ENCODE measurements at regions not wholly inside any gene's neighbourhood (a gene's known extent, or its start where the extent isn't known, plus 50 kb on each side); places are given as distances from the start of the nearest gene placed in this dataset.

DNA sequence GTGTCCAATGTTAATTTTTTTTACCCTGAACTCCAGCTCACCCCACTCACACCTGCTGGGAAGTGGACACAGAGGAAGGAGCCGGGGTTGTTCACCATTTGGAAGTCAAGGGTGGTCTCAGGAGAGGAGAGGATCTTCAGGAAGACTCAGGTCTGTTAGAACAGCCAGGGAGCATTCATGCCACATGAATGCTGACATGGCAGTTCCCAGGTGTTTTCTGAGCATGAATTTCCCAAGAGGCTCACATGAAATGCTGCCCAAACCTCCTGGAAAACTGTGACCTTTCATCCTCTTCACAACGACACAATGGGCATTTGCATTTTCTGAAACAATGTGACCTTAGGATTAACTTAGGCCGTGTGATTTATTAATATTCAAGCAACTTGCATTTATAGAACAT is 2409.2 kb downstream of the TP53TG3F start:
- TF ChIP-seq, protein P1, sequence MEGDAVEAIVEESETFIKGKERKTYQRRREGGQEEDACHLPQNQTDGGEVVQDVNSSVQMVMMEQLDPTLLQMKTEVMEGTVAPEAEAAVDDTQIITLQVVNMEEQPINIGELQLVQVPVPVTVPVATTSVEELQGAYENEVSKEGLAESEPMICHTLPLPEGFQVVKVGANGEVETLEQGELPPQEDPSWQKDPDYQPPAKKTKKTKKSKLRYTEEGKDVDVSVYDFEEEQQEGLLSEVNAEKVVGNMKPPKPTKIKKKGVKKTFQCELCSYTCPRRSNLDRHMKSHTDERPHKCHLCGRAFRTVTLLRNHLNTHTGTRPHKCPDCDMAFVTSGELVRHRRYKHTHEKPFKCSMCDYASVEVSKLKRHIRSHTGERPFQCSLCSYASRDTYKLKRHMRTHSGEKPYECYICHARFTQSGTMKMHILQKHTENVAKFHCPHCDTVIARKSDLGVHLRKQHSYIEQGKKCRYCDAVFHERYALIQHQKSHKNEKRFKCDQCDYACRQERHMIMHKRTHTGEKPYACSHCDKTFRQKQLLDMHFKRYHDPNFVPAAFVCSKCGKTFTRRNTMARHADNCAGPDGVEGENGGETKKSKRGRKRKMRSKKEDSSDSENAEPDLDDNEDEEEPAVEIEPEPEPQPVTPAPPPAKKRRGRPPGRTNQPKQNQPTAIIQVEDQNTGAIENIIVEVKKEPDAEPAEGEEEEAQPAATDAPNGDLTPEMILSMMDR (conservative IDR thresholded peaks at IDR 0.05) = no peak
- TF ChIP-seq ZFX (IDR thresholded peaks at IDR 0.05) = no peak
- H3K27ac ChIP-seq = no peak overlapping the region

DNA sequence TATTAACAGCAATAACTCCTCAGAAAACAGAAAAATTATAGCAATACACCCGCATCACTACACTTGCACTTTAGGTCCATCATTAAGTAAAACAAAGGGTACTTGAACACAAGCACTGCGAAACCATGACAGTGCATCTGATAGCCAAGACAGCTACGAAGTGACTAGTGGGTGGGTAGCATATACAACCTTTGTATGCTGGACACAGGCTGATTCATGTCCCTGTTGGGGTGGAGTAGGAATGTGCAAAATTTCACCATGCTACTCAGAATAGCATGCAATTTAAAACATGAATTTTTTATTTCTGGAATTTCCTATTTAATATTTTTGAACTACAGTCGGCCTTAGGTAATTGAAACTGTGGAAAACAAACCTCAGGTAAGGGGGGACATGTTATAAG is 2414.1 kb downstream of the TP53TG3F start:
- no peak overlapping the region for H3K27ac ChIP-seq
- TF ChIP-seq, protein P1 (conservative IDR thresholded peaks at IDR 0.05) = no peak
- TF ChIP-seq ZFX (IDR thresholded peaks at IDR 0.05) = no peak

DNA sequence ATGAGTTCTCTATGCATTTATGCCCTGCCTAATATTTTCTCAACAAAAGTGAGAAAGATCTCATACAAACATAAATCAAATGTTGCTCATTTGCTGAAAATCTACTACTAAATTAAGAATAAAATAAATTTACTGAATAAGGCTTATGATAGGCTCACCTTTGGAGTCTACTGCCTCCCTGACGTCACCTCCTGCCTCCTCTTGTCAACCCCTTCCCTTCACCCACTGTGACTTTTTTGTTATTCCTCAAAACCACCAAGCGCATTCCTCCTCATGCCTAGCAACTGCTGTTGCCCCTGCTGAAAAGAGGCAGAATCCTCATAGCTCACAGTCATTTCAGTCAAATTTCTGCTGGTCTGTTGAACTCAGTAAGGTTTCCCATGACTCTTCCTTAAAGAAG is 2422.2 kb downstream of the TP53TG3F start:
- no peak overlapping the region for H3K27ac ChIP-seq
- TF ChIP-seq ZFX (IDR thresholded peaks at IDR 0.05) = no peak
- TF ChIP-seq, protein P1 (conservative IDR thresholded peaks at IDR 0.05) = no peak

DNA sequence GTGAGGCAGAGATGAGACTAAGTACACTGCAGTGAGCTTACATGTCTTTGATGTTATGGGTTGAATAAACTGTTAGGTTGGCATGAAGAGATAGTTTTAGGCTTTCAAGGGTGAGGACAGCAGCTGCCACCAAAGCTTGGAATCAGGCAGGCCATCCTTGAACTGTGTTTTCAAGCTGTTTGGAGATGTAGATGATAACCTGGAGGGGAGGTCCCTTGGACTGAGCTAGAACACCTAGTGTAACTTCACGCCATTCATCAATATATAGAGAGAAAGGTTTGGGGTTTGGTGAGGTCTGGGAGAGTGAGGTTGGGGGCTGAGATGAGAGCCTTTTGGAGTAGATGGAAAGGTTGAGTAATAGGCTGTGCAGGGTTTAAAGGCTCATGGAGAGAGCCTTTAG is 2447.0 kb downstream of the TP53TG3F start:
- TF ChIP-seq, protein P1 (conservative IDR thresholded peaks at IDR 0.05) = no peak
- TF ChIP-seq ZFX (IDR thresholded peaks at IDR 0.05) = no peak
- no peak overlapping the region for H3K27ac ChIP-seq

DNA sequence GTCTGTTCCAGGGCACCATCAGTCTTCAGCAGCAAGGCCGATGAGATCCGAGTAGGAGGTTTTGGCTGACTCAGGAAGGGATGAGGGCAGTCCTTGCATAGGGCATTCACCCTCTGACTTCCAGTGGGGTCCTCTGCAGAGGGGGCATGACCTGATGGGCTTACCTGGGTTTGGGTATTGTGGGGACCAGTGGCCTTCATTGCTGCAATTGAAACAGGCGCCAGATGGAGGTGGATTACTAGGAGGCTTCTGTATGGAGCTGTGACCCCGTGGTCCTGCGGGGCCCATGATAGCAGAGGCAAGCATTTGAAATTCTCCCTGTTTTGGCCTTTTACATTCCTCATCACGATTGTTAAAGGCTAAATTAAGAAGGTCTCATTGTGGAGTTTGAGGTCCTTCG is 2448.7 kb downstream of the TP53TG3F start:
- no peak for TF ChIP-seq ZFX (IDR thresholded peaks at IDR 0.05)
- TF ChIP-seq, protein P1 (conservative IDR thresholded peaks at IDR 0.05) = no peak
- no peak overlapping the region for H3K27ac ChIP-seq

DNA sequence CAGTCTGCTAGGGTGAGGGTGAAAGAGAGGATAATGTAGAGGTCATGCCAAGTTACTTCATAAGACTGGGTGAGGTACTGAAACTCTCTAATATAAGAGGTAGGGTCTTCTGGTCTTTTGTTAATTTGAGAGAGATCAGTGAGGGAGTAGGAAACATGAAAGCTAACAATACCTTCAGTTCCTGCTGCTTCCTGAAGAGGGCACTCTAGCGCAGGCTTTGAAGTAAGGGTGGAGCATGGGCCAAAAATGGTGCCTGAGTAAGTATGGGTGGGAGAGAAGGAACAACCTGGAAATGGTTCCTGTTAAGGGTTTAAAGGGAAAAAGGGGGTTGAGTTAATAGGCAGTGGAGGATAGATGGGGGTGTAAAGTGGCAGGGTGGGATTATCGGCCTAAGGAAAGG is 2449.5 kb downstream of the TP53TG3F start:
- H3K27ac ChIP-seq = no peak overlapping the region
- TF ChIP-seq, protein P1 (conservative IDR thresholded peaks at IDR 0.05) = peak; percentile 82
- no peak for TF ChIP-seq ZFX (IDR thresholded peaks at IDR 0.05)

DNA sequence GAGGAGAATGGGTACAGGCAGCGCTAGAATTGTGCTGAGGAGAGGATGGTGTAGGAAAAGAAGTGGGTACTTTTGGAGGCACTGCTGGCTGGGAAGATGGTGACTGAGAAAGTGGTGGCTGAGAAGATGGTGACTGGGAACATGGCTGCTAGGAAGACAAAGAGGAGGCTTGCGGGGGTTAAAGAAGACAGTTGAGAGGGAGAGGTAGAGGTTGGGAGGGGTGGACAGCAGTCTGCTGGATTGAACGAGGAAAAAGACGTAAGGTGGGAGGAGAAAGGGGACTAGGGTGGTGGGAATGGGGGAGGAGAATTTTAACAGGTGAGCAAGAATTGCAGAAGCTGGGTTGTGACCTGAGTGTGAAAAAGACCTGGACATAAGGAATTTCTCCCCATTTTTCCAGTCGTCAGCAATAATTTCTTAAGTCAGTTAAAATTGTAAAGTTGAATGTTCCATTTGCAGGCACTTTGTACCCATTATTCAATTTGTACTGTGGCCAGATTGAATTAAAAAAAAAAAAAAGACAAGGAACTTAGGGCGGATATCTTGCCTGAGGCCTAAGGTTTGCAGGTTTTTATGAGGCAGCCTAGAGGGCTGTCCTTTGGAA is 2450.0 kb downstream of the TP53TG3F start:
- no peak for TF ChIP-seq ZFX (IDR thresholded peaks at IDR 0.05)
- TF ChIP-seq, protein P1 (conservative IDR thresholded peaks at IDR 0.05) = no peak
- no peak overlapping the region for H3K27ac ChIP-seq

Data from C4-2B (cell line).